Right ventricle myocardium superior (tissue), 1 donor: ENCODE measurements at regions not wholly inside any gene's neighbourhood (a gene's known extent, or its start where the extent isn't known, plus 50 kb on each side); places are given as distances from the start of the nearest gene placed in this dataset.

Experiments used
- ATAC-seq: fragments of 200-7000 bp; cut with Tn5 transposase; one replicate; pipeline ENCODE4 v1.9.1; 2020; ENCODE audit warnings: mild to moderate bottlenecking; ENCODE audit not compliant: poor library complexity
- DNase-seq: peaks from one replicate; pipeline ENCODE4 v3.0.0-alpha.2; 2020
- intact Hi-C: fragments of 100-400 bp; cut with DNase I; formaldehyde crosslinking; loops from one replicate; pipeline ENCODE4 v1.11.2; 2022
- donor health status: DM: no; HTN: yes; CAD: no; lungs with severe emphysema.

GRCh38 chr16:64841071-64841470, 280.8 kb downstream of the CDH11 start:
- DNase-seq (no peak), ATAC-seq (no peak)
- intact Hi-C loops = no loop called here

DNA sequence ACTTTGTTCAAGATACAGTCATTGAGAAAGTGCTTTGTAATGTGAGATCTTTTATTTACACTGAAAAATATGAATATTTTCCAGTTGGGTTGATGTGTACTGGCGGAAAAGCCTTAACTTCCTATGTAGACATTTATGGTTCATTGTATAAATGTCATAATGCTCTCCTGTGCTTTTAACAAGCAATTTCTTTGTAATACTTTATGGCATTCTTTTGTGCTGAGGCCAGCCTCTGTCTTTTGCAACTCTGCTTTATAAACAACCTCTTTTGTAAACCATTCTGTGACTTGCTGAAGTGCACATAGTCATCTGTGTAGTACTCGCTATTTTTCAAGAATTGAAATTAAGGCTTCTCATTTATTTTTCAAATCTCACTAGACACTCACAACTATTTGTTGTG, 291.2 kb downstream of the CDH11 start:
- intact Hi-C loops = no loop called here
- ATAC-seq (no peak), DNase-seq (no peak)

- no peak for DNase-seq
- intact Hi-C loops = no loop called here
- no peak for ATAC-seq
Measured at GRCh38 chr16:64829678-64830077, 292.2 kb downstream of the CDH11 start.

GRCh38 chr16:64826374-64826773, 295.5 kb downstream of the CDH11 start:
- no peak for ATAC-seq

GRCh38 chr16:64823481-64824075, 298.3 kb downstream of the CDH11 start:
- no peak for ATAC-seq
- intact Hi-C loops = no loop called here
- no peak for DNase-seq

More at GRCh38 chr16:64826374-64826773, 295.5 kb downstream of the CDH11 start:
- DNase-seq = no peak
- intact Hi-C loops = no loop called here

DNA sequence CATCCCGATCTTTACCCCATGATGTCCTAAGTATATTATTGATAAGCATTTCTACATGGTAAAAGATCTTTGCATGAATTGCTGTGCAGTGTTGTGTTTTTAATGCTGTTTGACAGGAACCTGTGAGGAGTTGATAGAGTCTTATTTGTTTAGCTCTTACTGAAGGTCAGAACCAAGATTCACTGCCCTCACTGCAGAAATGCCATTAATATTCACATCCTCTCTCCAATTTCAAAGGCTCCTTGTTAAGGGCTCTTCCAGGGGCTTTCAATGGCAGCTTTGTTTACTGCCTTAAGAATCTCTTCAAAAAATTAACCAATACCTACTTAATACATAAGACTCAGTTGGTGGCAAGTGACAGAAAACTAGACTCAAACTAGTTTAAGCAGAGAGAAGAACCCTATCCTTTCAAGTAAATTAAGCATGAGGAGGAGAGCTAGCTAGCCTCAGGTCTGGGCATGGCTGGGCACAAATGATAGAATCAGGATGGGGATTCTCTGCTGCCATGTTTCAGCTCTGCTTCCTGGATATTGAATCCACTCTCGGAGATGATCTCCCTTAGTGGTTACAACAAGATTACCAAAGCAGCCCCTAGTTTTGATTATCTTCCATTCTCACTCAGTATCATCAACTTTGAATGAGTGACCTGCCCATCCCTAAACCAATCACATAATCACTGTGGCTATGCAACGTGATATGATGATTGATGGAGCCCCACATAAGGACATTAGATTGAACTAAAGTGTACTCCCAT, 311.8 kb downstream of the CDH11 start:
- DNase-seq = no peak
- ATAC-seq = no peak
- intact Hi-C loops = no loop called here

DNA sequence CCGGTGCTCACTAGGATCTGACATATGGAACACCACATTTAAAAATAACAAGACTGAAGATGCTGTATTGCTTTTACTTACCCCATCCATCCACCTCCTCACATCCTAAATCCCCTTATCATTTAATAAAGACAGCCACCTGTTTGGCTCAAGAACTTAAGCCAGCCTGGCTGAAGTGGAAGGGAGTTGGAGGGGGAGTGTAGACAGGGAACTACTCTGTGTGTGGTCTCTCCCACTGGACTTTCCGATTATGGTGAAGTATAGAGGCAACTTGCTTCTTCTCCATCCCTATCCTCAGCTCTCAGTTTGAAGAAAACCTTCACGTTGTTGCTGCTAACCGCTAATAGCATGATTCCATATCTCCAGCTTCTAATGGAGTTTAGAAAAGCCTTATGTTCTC, 313.4 kb downstream of the CDH11 start:
- intact Hi-C loops = no loop called here
- DNase-seq (no peak), ATAC-seq (no peak)

- intact Hi-C loops = no loop called here
- DNase-seq = no peak
- ATAC-seq = no peak
Measured at GRCh38 chr16:64791756-64792155, 330.1 kb downstream of the CDH11 start.

DNA sequence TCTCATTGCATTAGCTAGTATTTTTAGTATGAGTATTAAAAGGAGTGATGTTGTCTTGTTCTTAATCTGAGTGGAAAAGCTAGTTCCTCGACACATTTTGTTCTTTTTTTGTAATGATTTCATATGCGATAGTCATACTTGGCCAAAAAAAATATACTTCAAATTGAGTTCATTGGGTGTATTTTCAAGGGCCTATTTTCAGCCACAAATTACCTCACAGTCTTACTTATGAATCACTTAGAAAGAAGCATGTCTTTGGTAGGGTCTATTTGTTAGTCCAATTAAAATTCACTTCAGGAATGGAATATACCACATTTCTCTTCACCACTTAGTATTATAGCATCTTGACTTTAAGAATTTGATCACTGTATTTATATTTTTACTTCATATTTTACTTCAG, 337.2 kb downstream of the CDH11 start:
- intact Hi-C loops = no loop called here
- ATAC-seq (no peak), DNase-seq (no peak)

GRCh38 chr16:64782484-64782883, 339.4 kb downstream of the CDH11 start:
- ATAC-seq (no peak), DNase-seq (no peak)
- intact Hi-C loops = no loop called here

DNA sequence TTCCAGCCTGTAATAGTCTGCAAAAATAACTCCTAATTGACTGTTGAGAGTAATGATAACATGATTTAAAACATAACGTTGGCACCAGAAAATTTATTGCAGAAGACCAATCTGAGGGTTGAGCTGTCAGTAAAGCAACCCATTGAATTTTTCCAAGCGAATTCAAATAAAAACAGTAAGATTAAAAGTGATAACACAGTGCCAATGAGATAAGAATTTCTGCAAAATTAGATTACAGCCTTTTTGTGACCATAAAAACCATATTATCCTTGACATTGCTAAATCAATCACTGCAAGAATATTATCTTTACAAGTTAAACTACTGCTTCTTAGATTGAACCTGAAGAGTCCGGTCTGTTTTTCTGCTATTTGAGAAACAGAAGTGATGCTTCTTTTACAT, 341.4 kb downstream of the CDH11 start:
- DNase-seq (no peak), ATAC-seq (no peak)
- intact Hi-C loops = no loop called here

GRCh38 chr16:64778777-64779176, 343.1 kb downstream of the CDH11 start:
- ATAC-seq (no peak), DNase-seq (no peak)
- intact Hi-C loops = no loop called here

DNA sequence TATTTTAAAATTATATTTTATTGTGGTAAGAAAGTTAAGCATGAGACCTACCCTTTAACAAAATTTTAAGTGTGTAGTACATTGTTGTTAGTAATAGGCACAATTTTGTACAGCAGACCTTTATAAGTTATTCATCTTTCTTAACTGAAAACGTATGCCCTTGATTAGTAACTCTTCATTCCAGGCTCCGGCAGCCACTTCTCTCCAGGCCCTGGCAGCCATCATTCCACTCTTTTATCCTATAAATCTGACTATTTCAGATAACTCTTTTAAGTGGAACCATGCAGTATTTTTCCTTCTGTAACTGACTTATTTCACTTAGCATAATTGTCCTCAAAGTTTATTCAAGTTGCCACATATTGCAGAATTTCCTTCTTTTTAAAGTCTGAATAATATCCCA, 348.2 kb downstream of the CDH11 start:
- ATAC-seq = no peak
- intact Hi-C loops = no loop called here
- DNase-seq = no peak

GRCh38 chr16:64773184-64773583, 348.7 kb downstream of the CDH11 start:
- DNase-seq = no peak
- intact Hi-C loops = no loop called here
- ATAC-seq = no peak

DNA sequence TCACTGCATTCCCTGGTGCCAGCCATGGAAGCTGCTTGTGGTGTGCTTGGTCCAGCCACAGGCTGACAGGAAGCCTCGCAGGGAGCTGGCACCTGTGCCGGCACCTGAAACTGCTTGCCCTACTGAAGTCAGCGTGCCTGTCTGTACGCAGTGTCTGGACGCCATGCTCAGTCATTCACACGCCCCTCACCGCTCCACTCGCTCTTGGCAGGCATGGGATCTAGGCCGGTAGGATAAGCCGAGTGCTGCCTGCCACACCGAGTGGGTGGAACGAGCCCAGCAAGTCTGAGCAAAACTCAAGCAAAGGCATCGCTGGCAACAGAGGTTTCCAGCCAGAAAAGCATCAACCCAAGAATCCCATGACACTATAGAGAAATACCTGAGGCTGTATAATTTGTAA, 350.6 kb downstream of the CDH11 start:
- ATAC-seq (no peak), DNase-seq (peak; percentile 36)
- intact Hi-C loops = no loop called here

DNA sequence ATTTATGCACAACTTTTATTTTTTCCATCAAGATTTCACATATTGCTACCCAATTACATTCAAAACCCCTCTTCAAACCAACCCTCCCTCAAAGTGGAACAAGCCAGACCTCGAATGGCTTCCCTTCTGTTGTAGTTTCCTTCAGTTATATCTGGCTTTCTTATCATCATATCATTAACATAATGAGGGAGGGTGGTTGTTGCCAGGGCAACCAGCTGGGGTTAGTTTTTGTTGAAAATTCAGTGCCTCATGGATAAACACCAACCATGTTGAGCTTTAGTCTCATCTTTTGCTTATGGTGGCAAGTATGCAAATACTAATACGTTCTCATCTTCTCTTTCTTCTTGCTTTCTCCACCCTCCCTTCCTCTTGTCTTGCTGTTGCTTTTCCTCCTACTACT, 359.7 kb downstream of the CDH11 start:
- DNase-seq (no peak), ATAC-seq (no peak)
- intact Hi-C loops = no loop called here

GRCh38 chr16:64754279-64754678, 367.6 kb downstream of the CDH11 start:
- intact Hi-C loops = no loop called here
- DNase-seq = no peak
- ATAC-seq = no peak

GRCh38 chr16:64751906-64752305, 370.0 kb downstream of the CDH11 start:
- no peak for ATAC-seq
- intact Hi-C loops = no loop called here
- no peak for DNase-seq

DNA sequence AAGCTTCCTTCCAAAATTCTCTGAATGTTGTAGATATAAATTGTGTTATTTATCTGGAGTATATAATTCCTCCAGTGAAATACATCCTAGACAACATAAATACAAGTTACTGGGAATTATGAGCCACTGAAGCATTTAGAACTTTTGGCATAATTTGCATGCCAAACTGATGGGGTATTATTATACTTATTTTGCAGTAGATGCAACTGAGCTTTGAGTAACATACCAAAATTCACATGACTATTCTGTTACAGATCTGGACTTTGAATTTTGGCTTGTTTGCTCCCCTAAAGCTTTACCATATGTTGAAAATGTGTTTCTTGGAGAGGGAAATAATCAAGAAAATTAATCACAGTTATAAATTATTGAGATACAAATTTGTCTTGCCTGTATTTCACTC, 372.5 kb downstream of the CDH11 start:
- ATAC-seq (no peak), DNase-seq (no peak)
- intact Hi-C loops = no loop called here

- DNase-seq (no peak), ATAC-seq (no peak)
- intact Hi-C loops = no loop called here
Measured at GRCh38 chr16:64745258-64745930, 376.5 kb downstream of the CDH11 start.
